ENCODE measurements at regions not wholly inside any gene's neighbourhood (a gene's known extent, or its start where the extent isn't known, plus 50 kb on each side); places are given as distances from the start of the nearest gene placed in this dataset.

DNA sequence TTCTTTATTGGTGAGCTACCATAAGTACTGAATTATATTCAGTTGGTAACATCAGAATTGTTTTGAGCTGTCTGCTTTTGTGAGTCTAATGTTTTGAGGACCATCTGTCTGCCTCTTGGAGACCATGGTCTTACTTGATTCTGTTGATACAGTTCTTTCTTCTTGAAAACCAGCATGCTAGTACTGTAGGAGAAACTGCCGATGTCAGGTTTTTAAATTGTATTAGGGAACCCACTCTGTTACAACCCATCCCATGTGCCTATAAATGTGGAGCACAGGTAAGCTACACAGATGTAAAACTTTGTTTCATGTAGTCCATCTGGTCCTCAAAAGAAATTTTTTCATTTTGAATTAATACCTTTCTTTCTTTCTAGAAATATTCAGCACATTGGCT lies 103.4 kb upstream of the DMRTA1 start:
- intact Hi-C loops (cut with micrococcal nuclease; ENCODE audit: unreplicated experiment) = no loop called here
- Mint-ChIP-seq H3K27me3 (ENCODE audit: insufficient read depth, unreplicated experiment) (no peaks in the 10 kb centered on the region), H3K27ac (ENCODE audit: unreplicated experiment) (no peak overlapping the region), H3K9me3 (ENCODE audit: unreplicated experiment) (no peaks in the 10 kb centered on the region), H3K4me3 (ENCODE audit: unreplicated experiment) (no peak overlapping the region), H3K4me1 (ENCODE audit: low read depth, unreplicated experiment) (no peaks in the 10 kb centered on the region), H3K36me3 (ENCODE audit: insufficient read depth, unreplicated experiment) (no peaks in the 10 kb centered on the region)
- H3K4me1 ChIP-seq = no peaks in the 10 kb centered on the region
- H3K36me3 ChIP-seq (ENCODE audit: control insufficient read depth, insufficient read depth, low read length) = no peaks in the 10 kb centered on the region
- BruUV-seq (replicated peaks) = no TSS peak
- ChIA-PET POLR2A (no interaction called here), CTCF (no interaction called here)
- no peak overlapping the region for H3K4me3 ChIP-seq (ENCODE audit: low read depth, low read length)
- no peaks in the 10 kb centered on the region for H3K27me3 ChIP-seq (replicated peaks; ENCODE audit: control insufficient read depth, insufficient read depth, low read length)
- no peak for DNase-seq
- no peaks in the 10 kb centered on the region for H3K9me3 ChIP-seq
- TF ChIP-seq, protein P1, sequence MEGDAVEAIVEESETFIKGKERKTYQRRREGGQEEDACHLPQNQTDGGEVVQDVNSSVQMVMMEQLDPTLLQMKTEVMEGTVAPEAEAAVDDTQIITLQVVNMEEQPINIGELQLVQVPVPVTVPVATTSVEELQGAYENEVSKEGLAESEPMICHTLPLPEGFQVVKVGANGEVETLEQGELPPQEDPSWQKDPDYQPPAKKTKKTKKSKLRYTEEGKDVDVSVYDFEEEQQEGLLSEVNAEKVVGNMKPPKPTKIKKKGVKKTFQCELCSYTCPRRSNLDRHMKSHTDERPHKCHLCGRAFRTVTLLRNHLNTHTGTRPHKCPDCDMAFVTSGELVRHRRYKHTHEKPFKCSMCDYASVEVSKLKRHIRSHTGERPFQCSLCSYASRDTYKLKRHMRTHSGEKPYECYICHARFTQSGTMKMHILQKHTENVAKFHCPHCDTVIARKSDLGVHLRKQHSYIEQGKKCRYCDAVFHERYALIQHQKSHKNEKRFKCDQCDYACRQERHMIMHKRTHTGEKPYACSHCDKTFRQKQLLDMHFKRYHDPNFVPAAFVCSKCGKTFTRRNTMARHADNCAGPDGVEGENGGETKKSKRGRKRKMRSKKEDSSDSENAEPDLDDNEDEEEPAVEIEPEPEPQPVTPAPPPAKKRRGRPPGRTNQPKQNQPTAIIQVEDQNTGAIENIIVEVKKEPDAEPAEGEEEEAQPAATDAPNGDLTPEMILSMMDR (IDR thresholded peaks at IDR 0.05; ENCODE audit: insufficient read depth in 1 of 2, low read depth in 1 of 2, low read length in 1 of 2, severe bottlenecking in 1 of 2, unreplicated experiment in 1 of 2) = no peak

DNA sequence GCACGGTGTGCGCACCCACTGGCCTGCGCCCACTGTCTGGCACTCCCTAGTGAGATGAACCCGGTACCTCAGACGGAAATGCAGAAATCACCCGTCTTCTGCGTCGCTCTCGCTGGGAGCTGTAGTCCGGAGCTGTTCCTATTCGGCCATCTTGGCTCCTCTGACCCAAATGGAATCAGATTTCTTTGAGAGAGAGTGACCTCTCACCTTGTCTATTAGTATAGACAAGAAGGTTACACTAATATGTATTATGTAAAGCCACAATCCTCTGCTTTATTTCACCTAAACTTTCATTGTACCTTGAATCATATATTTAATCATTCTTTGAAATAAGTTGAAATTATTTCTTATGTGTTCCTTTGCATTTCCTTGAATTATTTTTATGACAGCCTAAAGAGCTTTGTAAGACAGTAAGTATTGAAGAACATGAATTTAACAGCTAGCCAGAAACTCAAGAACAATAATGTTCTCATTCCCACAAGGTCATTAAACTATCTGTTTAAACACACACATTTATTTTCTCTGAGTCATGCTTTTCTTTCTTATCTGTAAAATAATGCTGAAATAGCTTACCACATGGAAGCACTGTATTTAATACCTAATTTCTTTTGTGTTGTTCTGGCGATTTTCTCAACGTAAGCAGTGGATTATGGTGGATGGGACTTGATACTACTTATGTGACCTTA lies 91.8 kb upstream of the DMRTA1 start:
- H3K4me1 ChIP-seq = no peaks in the 10 kb centered on the region
- H3K27me3 ChIP-seq (replicated peaks; ENCODE audit: control insufficient read depth, insufficient read depth, low read length) = no peaks in the 10 kb centered on the region
- H3K4me3 Mint-ChIP-seq (ENCODE audit: unreplicated experiment) = no peak overlapping the region
- H3K9me3 ChIP-seq = no peaks in the 10 kb centered on the region
- TF ChIP-seq, protein P1 (IDR thresholded peaks at IDR 0.05; ENCODE audit: insufficient read depth in 1 of 2, low read depth in 1 of 2, low read length in 1 of 2, severe bottlenecking in 1 of 2, unreplicated experiment in 1 of 2) = no peak
- peaks cover 10% of the 10 kb centered on the region for H3K9me3 Mint-ChIP-seq (ENCODE audit: unreplicated experiment)
- POLR2A ChIA-PET = no interaction called here
- no peaks in the 10 kb centered on the region for H3K36me3 Mint-ChIP-seq (ENCODE audit: insufficient read depth, unreplicated experiment)
- no TSS peak for BruUV-seq (replicated peaks)
- no peaks in the 10 kb centered on the region for H3K27me3 Mint-ChIP-seq (ENCODE audit: insufficient read depth, unreplicated experiment)
- no peak overlapping the region for H3K4me3 ChIP-seq (ENCODE audit: low read depth, low read length)
- CTCF ChIA-PET = no interaction called here
- H3K27ac Mint-ChIP-seq (ENCODE audit: unreplicated experiment) = no peak overlapping the region
- H3K4me1 Mint-ChIP-seq (ENCODE audit: low read depth, unreplicated experiment) = no peaks in the 10 kb centered on the region
- intact Hi-C loops (cut with micrococcal nuclease; ENCODE audit: unreplicated experiment) = no loop called here
- DNase-seq = no peak
- H3K36me3 ChIP-seq (ENCODE audit: control insufficient read depth, insufficient read depth, low read length) = no peaks in the 10 kb centered on the region

DNA sequence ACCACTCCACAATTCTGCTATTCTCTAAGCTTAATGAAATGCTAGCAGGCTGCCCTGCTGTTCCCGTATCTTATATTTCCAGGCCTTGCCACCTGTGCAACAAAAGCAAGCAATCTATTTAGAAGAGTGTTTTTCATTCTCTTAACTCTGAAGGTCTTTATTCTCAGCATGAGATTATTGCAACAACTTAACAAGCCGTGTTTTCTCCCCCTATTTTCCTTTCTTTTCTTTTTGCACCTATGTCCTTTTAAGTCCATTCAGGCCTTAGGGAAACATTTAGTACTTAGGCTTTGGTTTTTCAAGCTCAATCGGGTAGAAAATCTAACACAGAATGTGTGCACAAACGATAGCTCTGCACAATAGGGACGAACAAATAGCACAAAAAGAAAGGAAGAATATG lies 89.6 kb upstream of the DMRTA1 start:
- DNase-seq = no peak
- H3K9me3 ChIP-seq = no peaks in the 10 kb centered on the region
- Mint-ChIP-seq H3K4me1 (ENCODE audit: low read depth, unreplicated experiment) (no peaks in the 10 kb centered on the region), H3K9me3 (ENCODE audit: unreplicated experiment) (peaks cover 10% of the 10 kb centered on the region), H3K27ac (ENCODE audit: unreplicated experiment) (no peak overlapping the region), H3K36me3 (ENCODE audit: insufficient read depth, unreplicated experiment) (no peaks in the 10 kb centered on the region), H3K4me3 (ENCODE audit: unreplicated experiment) (no peak overlapping the region), H3K27me3 (ENCODE audit: insufficient read depth, unreplicated experiment) (no peaks in the 10 kb centered on the region)
- TF ChIP-seq, protein P1 (IDR thresholded peaks at IDR 0.05; ENCODE audit: insufficient read depth in 1 of 2, low read depth in 1 of 2, low read length in 1 of 2, severe bottlenecking in 1 of 2, unreplicated experiment in 1 of 2) = no peak
- intact Hi-C loops (cut with micrococcal nuclease; ENCODE audit: unreplicated experiment) = no loop called here
- POLR2A ChIA-PET = no interaction called here
- no peak overlapping the region for H3K4me3 ChIP-seq (ENCODE audit: low read depth, low read length)
- no TSS peak for BruUV-seq (replicated peaks)
- H3K27me3 ChIP-seq (replicated peaks; ENCODE audit: control insufficient read depth, insufficient read depth, low read length) = no peaks in the 10 kb centered on the region
- CTCF ChIA-PET = no interaction called here
- no peaks in the 10 kb centered on the region for H3K4me1 ChIP-seq
- H3K36me3 ChIP-seq (ENCODE audit: control insufficient read depth, insufficient read depth, low read length) = no peaks in the 10 kb centered on the region

Measured in Caco-2 (cell line).